Left renal pelvis (tissue), 4 donors: ENCODE measurements at regions not wholly inside any gene's neighbourhood (a gene's known extent, or its start where the extent isn't known, plus 50 kb on each side); places are given as distances from the start of the nearest gene placed in this dataset.
A peak's percentile ranks its signal among the peaks of the same experiment; 100 is the strongest.

ENCODE experiments used
- DNase-seq, 4 donors: peaks; one replicate each; pipeline ENCODE4 v3.0.0-alpha.2; 2013; ENCODE audit warnings: low read depth in 4 of 4, low spot score in 3 of 4

DNA sequence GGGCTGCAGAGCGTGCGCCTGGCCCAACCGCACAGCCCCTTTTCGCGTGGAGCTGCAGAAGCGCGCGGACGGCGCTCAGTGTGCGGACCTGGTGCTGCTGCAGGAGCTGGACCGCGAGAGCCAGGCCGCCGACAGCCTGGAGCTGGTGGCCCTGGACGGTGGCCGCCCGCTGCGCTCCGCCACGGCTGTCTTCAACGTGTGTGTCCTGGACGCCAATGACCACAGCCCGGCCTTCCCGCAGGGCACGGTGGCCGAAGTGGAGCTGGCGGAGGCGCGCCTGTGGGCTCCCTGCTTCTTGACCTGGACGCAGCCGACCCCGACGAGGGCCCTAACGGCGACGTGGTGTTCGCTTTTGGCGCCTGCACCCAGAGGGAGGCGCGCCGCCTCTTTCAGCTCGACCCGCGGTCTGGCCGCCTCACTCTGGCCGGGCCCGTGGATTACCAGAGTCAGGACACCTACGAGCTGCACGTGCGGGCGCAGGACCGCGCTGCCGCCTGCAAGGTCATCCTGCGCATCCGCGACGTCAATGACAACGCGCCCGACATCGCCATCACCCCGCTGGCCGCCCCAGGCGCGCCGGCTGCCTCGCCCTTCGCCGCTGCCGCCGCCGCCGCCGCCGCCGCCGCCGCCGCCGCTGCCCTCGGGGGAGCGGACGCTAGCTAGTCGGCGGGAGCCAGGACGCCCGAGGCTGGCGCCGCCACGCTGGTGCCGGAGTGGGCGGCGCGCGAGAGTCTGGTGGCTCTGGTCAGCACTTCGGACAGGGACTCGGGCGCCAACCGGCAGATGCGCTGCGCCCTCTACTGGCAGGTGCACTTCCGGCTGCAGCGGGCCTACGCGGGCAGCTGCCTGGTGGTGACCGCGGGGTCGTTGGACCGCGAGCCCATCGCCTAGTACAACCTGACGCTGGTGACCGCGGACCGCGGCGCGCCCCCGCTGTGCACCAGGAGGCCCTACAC is 172.2 kb downstream of the OLFM4 start:
- DNase-seq: peak; percentile 31 to 49 (median 41)

DNA sequence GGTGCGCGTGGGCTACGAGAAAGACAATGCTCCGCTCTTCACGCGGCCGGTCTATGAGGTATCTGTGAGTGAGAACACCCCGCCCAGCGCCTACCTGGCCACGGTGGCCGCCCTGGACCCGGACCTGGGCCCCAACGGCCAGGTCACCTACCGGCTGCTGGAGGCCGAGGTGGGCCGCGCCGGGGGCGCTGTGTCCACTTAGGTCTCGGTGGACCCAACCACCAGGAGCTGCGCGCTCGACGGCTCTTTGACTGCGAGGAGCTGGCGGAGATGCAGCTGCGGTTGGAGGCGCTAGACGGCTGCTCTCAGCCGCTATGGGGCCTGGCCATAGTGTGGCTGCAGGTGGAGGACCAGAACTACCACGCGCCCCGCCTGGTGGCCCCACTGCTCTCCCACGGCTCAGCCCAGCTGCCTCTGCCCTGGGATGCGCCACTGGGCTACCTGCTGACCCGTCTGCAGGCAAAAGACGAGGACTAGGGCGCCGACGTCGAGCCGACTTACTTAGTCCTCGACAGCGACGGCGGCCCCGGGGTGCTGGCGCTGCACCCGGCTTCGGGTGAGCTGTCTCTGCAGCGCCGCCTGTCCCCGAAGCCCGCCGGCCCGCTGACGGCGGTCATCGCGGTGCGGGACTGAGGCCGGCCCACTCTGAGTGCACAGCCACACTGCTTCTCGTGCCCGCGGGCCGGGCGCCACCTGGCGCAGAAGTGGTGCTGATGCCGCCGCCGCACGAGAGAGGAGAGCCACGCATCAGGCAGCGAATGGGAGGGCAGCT is 173.0 kb downstream of the OLFM4 start:
- DNase-seq: no peak

DNA sequence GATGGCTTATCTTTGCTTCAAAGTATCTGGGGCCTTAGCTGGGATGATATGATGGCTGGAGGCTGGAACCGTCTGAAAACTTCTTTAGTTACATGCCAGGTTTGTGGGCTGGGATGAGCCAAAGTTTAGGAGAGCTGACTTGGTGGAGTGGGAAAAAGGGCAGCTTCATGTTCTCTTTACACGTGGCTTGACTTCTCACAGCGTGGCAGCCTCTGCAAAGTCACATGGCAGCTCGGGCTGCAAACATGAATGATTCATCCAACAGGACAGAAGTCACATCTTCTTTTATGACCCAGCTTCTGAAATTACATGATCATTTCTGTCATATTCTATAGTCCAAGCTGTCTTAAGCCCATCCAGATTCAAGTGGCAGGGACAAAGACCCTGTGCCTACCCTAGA is 176.0 kb downstream of the OLFM4 start:
- DNase-seq: no peak

DNA sequence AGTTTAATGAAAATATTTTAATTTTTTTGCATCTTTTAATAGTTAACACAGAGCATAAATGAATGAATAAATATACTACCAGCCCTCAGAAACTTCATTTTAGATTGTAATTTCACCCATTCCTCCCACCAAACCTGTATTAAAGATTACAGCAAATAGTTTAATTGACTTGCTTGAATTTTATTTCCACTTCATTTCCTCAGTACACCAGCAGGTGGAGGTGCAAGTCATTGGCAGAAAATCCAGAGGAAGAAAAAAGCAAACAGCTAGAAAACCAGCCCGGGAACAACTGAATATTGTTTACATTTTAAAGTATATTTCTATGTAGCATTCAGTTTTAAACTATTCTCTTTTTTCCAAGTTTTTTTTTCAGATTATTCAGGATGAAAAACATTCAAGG is 177.8 kb downstream of the OLFM4 start:
- DNase-seq: no peak

DNA sequence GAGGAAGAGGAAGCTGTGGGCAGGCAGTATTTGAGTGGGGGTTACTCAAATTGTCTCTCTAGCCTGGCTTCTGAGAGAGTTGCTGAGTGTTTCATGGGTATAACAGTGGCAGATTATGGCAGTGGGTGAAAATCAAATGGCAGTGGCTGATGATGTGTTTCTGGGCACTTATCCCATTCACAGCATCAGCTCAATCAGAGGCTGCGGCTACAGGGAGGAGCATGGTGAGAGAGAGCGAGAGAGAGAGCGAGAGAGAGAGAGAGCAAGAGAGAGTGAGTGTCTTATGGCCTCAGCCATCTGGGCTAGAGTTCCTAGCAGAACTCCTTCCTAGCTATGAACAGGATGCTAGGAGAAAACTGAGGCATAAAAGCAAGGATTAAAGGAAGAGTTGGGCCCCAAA is 178.9 kb downstream of the OLFM4 start:
- DNase-seq: no peak

DNA sequence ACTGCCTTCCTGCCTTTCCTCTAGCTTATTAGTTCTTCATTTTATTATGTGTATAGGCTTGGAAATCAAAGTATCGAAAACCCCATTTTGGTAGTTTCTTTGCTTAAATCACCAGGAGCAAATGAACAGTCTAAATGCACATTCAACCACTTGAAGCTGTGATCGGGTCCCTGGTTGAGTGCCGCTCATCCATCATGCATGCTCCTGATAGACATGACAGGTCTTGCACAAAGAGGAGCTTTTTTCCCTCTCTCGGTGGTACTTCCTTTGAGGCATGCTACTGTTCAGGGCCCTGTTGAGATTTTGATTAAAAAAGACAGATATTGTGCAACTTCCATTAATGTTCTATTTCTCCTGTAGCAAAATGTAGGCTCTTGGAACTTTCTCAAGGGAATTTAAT is 185.8 kb downstream of the OLFM4 start:
- no peak for DNase-seq

DNA sequence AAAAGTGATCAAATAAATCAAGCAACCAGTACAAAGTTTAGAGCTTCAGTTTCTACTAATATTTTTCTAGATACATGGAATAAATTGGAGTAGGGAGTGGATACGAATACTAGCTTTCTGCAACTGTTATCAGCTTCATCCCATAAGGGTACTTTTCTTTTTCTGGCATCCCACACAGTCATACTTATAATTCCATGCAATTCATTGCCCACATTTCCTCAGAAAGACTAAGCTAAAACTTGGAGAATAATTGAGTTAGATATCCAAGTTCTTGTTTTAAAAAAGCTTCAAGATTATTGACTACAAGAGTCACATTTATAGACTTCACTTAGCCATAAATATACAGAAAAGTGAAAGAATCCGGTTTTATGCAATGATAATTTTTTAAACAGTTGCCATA is 186.9 kb downstream of the OLFM4 start:
- DNase-seq: no peak

DNA sequence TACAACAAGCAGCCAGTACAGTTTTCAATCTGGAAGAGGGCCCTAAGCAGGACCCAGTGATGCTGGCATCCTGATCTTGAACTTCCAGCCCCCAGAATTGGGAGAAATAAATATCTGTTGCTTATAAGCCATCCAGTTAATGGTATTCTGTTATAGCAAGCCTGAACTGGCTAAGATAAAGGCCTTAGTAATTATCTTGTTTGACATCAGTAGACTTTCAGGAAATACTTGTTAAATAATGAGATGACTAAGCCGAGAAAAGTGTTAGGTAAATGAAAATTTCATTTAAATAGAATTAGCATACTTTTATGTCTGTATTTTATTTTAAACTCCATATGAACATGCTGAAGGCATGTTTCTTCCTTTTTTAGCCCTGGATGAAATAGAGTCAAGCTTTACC is 188.2 kb downstream of the OLFM4 start:
- no peak for DNase-seq

DNA sequence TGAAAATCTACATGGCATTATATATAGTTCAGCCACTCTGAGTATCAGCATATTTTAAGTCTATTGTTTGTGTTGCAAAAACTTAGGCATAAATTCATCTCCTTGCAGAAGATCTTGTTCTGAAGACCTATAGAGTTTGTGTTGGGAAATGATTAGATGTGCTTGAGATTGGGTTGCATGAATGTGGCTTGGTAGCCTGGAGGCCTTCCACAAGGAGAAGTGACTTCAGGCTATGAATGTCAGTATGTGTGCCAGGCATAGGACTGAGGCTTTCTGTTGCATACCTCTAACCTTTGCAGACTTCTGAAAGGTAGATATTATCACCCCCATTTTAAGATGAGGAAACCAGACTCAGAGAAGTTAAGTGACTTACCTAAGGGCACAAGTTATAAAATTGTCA is 188.6 kb downstream of the OLFM4 start:
- DNase-seq: no peak

DNA sequence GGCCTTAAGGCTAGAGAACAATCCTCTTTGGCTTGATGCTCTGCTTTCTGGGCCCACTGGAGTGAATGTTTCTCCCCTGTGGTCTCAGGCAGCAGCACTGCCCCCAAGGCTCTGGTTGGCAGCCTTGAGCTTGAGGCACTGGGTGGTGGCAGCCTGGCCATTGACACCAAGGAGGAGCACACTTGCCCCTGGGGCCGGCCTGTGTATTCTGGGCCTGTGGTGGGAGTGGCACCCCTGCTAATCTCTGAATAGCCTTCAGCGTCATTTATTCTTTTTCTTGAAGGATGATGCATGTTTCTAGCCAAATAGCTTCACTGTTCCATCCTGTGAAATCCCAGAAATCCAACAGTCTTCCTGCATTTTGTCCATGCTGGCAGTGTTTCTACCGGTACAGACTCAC is 191.4 kb downstream of the OLFM4 start:
- no peak for DNase-seq

DNA sequence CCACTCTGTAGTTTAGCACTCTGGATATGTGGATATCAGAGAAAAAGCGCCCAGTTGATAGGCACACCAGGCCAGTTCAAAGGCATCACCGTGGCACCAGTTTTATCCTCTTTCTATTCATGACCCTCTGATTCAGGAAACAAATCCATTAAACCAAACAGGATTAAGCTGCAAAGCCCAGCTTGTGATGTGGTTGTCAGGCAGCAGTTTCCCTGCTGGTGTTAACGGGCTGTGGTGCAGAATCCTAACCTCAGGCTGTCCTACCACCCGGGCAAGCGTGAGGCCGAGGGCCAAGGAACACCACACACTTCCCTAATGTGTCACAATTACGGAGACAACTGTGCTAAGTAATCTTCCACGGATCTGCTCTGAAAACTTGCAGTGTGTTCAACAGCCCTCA is 209.1 kb downstream of the OLFM4 start:
- DNase-seq: no peak

DNA sequence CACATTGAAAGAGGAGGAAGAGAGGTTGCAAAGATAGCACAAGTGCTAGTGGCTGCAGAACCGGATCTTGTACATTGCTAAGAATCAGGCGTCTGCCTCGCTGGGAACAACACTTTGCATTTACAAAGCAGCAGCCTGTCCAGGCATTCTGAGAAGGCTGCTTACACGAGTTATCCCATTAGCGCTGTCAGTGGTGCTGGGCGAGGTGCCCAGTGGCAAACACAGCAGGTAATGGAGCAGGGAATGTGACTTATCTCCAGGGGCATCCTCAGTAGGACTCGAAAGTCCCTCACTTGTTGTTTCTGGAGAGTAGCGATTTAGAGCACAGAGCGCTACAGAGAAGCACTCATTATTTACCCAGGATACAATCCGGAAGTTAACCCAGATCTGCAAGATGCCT is 209.6 kb downstream of the OLFM4 start:
- DNase-seq: no peak

DNA sequence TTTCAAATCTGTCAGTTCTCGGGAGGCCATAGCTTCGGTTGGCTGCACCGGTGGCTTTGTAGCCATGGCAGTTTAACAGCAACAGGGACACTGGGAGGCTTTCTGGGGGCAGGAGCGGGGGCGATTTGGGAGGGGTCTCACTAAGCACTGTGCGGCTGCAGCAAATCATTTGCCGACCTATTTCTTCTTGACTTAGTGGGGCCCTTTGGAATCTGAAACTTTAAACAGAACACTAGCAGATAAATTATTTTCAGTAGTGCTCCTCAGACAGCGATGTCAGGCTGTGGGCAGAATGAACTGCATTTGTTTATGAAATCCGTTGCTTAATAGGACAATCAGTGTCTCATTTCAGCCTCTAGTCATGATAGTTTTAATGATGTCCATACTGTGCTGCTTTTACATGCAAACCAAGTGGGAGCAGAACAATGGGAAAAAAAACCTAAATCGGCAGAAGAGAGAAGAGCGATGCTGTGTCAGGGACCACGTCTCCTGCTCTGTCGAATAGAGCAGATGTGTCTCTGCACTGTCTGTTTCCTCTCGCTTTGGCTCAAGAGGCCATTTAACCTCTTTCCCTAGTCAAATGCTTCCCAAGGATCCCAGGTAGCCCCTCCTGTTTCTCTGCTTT is 211.9 kb downstream of the OLFM4 start:
- DNase-seq: peak in 3 of 4 donors; percentile 5 to 45 (median 21)

DNA sequence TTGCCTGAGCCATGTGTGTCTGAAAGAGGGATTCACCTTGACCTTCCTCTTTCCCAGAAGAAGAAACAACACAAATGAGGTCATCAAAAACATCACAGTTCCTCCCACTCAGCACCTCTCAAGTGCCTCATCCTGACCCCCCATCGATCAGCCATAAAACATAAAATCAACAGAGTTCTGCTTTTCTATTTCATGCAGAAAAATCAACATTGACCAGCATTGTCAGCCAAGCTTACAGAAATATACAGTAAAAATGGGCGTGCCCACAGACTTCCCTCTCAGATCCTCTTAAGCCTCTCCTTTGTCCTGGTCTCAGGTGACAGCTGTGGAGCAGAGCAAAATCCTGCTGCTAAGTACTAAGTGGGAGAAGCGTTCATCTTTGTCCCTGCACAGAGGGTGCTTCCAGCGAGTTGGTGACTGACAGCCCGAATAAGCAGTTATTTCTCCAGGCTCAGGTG is 213.3 kb downstream of the OLFM4 start:
- no peak for DNase-seq

DNA sequence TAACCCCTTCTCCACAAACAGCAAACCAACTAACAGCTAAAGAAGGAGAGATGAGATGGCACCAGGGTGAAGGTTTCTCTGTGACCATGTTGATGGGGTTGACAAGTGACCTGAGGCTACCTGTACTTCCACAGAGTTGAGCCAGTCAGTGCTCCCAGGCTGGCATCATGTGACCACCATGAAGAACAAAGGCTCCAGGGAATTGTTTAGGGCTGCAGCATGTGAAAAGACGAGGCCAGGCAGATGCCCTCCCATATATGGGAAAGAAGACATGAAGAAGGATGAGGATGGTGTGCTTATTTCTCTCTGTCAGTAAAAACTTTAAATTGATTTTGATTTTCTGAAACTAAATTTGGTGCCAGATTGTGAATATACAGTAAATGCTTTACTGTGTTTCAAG is 220.6 kb downstream of the OLFM4 start:
- DNase-seq: no peak

DNA sequence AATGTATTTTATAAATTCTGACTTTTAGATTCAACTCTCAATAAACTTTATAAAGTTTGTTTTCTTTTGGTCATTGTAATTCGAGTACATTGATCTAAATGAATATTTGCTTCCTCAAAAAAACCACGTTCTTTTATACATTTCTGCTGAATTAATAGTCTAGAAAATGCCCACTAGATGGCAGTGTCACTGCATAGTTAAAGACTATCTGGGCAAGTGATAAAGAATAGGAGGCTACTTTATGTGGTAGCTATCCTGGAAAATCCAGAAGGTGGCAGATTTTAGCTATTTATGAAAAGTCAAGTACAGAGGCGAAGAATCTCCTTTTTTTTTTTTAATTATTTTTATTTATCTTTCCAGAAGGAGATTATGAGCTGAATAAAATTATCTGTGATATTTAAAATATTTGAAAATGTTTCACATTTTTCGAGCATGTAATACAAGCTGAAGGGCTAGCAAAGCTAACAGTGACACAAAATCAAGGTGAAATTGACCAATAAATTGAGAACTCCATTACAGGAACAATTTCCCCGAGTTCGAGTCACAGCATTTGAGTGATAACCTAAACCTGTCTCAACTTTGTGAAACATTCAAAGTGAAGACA is 221.8 kb downstream of the OLFM4 start:
- peak; percentile 51 to 71 (median 58) for DNase-seq

DNA sequence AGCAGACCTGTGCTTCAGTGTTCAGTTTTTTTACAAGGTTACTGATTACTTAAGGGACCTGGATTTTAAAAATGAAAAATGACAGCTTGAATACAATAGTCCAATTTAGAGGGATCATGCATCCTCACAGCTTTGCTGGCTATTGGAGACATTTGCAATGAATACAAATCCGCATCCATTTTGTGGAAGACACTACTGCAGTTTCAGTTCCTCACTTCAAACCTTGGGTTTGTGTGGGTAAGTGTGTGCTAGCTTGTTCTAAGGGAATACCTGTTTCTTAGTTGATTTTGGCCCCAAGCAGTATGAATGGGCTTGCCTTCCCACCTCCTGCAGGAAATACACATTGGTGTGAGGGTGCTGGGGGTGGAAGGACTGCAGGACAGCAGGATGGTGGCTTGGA is 222.4 kb downstream of the OLFM4 start:
- no peak for DNase-seq

DNA sequence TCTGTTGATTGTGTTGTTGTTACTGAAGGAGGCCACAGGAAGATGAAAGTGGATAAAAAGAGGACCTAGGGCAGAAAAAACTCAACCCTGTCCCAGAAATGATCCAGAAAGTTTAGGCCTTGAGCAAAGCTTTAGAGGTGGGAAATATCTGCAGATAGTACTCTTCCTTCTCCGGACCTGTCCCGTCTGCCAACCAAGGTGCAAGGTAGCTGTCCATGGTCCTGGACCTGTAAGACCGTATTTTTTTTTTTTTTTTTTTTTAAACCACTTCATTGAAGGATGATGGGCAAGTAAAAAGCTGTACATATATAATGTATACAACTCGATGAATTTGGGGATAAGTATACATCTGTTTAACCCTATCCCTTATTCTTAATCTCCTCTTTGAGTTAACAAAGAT is 225.9 kb downstream of the OLFM4 start:
- no peak for DNase-seq

DNA sequence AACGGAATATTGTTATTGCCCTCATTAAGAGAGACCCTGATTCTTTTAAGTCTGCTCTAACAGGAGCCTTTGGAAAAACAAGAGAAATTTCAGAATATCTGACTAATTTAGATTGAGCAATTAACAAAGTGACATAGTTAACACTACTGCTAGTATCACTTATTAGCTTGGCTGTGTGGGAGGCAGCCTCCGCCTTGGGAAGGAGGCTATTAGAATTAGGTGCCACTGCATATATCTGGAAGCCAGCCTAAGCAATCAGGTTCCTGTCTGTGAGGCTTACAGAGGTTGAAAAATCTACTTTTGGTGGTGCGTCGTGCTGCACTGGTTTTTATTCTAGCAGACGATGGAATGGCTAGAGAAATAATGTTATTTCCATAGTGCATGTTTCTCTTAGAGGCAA is 227.2 kb downstream of the OLFM4 start:
- no peak for DNase-seq

DNA sequence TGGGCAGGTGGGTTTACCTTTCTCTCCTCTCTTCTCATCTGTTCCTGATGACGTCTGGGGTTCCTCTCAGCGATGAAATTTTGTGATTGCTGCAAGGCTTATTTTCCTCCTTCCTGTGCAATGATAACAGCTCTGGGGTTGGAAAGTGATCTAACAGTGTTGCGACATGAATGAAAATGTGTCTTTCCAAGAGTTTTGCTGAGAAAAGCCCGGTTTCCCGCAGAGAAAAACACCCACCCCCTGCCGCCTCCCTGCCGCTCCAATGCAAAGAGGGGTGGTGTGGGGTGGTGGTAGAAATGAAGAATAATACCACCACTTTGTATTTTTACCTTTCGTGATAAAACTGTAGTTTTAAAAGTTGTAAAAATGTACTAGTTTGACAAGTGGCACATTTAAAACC is 232.0 kb downstream of the OLFM4 start:
- no peak for DNase-seq
